ENCODE measurements at regions not wholly inside any gene's neighbourhood (a gene's known extent, or its start where the extent isn't known, plus 50 kb on each side); places are given as distances from the start of the nearest gene placed in this dataset.
"Not testable (repeated sequence)": the region's sequence is repeated elsewhere in the genome, so short reads cannot be mapped to it uniquely, and the experiment has no call there.

- DNase-seq (ENCODE audit: low spot score), result no peak
These were observed 122.8 kb downstream of the ATPSCKMT start for GRCh38 chr5:10126900-10127299.

- DNase-seq (ENCODE audit: low spot score), result no peak
These were observed 124.6 kb downstream of the ATPSCKMT start for GRCh38 chr5:10125116-10125515.

GRCh38 chr5:10124287-10124686, 125.4 kb downstream of the ATPSCKMT start:
- DNase-seq (ENCODE audit: low spot score), result no peak

GRCh38 chr5:10123254-10123989, 126.3 kb downstream of the ATPSCKMT start:
- DNase-seq (ENCODE audit: low spot score), result no peak

- no peak for DNase-seq (ENCODE audit: low spot score)
These were observed 127.5 kb downstream of the ATPSCKMT start for GRCh38 chr5:10122076-10122726.

- no peak for DNase-seq (ENCODE audit: low spot score)
These were observed 128.8 kb downstream of the ATPSCKMT start for GRCh38 chr5:10120934-10121333.

- DNase-seq (ENCODE audit: low spot score), result no peak
These were observed 131.5 kb downstream of the ATPSCKMT start for GRCh38 chr5:10118150-10118549.

GRCh38 chr5:10116594-10116993, 133.1 kb downstream of the ATPSCKMT start:
- no peak for DNase-seq (ENCODE audit: low spot score)

GRCh38 chr5:10115669-10116068, 134.0 kb downstream of the ATPSCKMT start:
- DNase-seq (ENCODE audit: low spot score), result no peak

GRCh38 chr5:10111571-10111970, 138.1 kb downstream of the ATPSCKMT start:
- no peak for DNase-seq (ENCODE audit: low spot score)

- no peak for DNase-seq (ENCODE audit: low spot score)
These were observed 139.5 kb downstream of the ATPSCKMT start for GRCh38 chr5:10110228-10110627.

- DNase-seq (ENCODE audit: low spot score), result no peak
These were observed 140.4 kb downstream of the ATPSCKMT start for GRCh38 chr5:10109299-10109698.

GRCh38 chr5:10106806-10107205, 142.9 kb downstream of the ATPSCKMT start:
- DNase-seq (ENCODE audit: low spot score), result no peak

- DNase-seq (ENCODE audit: low spot score), result no peak
These were observed 143.4 kb downstream of the ATPSCKMT start for GRCh38 chr5:10106285-10106684.

- no peak for DNase-seq (ENCODE audit: low spot score)
These were observed 146.8 kb downstream of the ATPSCKMT start for GRCh38 chr5:10102706-10103497.

GRCh38 chr5:10102235-10102634, 147.5 kb downstream of the ATPSCKMT start:
- not testable (repeated sequence) for DNase-seq (ENCODE audit: low spot score)

GRCh38 chr5:10099548-10099947, 150.1 kb downstream of the ATPSCKMT start:
- DNase-seq (ENCODE audit: low spot score), result no peak

GRCh38 chr5:10091701-10092100, 158.0 kb downstream of the ATPSCKMT start:
- DNase-seq (ENCODE audit: low spot score), result no peak

- DNase-seq (ENCODE audit: low spot score), result no peak
These were observed 159.6 kb downstream of the ATPSCKMT start for GRCh38 chr5:10090074-10090473.

GRCh38 chr5:10085185-10085584, 164.5 kb downstream of the ATPSCKMT start:
- no peak for DNase-seq (ENCODE audit: low spot score)

GRCh38 chr5:10081584-10081983, 168.1 kb downstream of the ATPSCKMT start:
- no peak for DNase-seq (ENCODE audit: low spot score)

- DNase-seq (ENCODE audit: low spot score), result no peak
These were observed 171.7 kb downstream of the ATPSCKMT start for GRCh38 chr5:10077791-10078545.
